GM23338 (cell line): ENCODE measurements at regions not wholly inside any gene's neighbourhood (a gene's known extent, or its start where the extent isn't known, plus 50 kb on each side); places are given as distances from the start of the nearest gene placed in this dataset.

Source experiments
- CREB1 ChIP-seq: fragments of 250-450 bp; sonication (Bioruptor Pico); IDR thresholded peaks from 2 replicates; pipeline ENCODE4 v1.5.0; 2020; ENCODE audit warnings: low read depth, mild to moderate bottlenecking, moderate library complexity
- CTCF ChIP-seq, 2 experiments: fragments of 200-600 bp in 1 of 2; sonication (generic) in 1 of 2; conservative IDR thresholded peaks; 2 replicates each; pipeline versions ENCODE4 v1.5.1 to v1.6.1; 2016 to 2017; ENCODE audit warnings: antibody characterized with exemption in 2 of 2, low read depth in 2 of 2, mild to moderate bottlenecking in 2 of 2, moderate library complexity in 1 of 2
- EZH2 ChIP-seq: fragments of 200-600 bp; sonication (generic); IDR thresholded peaks from one replicate; pipeline ENCODE4 v1.8.0; 2017; ENCODE audit warnings: antibody characterized with exemption, mild to moderate bottlenecking, low read depth; ENCODE audit not compliant: unreplicated experiment
- EZH2phosphoT487 ChIP-seq: fragments of 200-600 bp; sonication (generic); IDR thresholded peaks from one replicate; pipeline ENCODE4 v1.8.1; 2018; ENCODE audit warnings: antibody characterized with exemption; ENCODE audit not compliant: unreplicated experiment
- JUNB ChIP-seq: IDR thresholded peaks from one replicate; pipeline ENCODE4 v1.6.1; 2016; ENCODE audit warnings: antibody characterized with exemption; ENCODE audit not compliant: unreplicated experiment
- POLR2AphosphoS5 ChIP-seq: IDR thresholded peaks from 2 replicates; pipeline ENCODE4 v1.6.1; 2016; ENCODE audit warnings: antibody characterized with exemption, low read depth
- REST ChIP-seq: IDR thresholded peaks from one replicate; pipeline ENCODE4 v1.6.1; 2018; ENCODE audit warnings: antibody characterized with exemption; ENCODE audit not compliant: unreplicated experiment
- ZNF331 ChIP-seq: fragments of 250-450 bp; sonication (Bioruptor Pico); IDR thresholded peaks from 2 replicates; pipeline ENCODE4 v1.5.0; 2020; ENCODE audit warnings: low read depth, mild to moderate bottlenecking, moderate library complexity

DNA sequence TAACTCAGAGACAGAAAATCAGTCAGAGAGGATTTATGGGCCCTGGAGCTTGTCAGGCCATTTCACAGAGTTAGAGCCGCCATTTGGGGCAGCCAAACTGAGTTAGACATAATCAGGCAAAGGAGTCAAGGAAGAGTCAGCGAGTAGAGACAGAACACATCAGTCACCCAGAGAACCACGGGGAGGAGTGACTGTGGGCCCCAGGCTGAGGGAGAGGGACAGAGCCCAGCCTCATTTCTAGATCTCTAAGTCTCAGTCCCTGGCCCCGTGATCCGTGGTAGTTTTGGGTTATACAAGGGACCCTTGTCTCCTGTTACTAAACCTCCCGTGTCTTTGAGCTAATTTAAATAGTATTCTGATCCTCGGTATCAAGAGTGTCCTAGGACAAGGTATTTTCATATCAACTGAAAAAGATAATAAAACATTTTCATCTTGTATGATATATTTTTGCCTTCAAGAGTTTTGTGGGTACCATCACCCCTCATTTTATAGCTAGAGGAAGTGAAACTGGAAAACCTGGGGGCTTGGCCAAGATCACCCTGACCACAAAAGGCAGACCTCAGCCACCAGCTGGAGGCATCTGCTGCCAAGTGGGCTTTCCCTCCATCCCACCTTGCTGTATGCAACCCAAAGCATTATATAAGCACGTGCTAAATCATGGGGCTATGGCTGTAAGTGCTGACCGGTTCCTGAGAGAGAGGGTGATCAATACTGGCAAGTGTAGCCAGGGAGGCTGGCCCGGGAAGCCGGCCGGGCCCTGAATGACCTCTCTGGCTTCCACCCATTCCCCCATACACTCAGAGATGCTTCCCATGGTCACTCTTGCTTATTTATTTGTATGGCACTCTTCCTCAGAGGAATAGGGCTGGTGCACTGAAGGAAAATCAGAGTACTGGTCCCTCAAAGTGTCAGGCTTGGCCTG is 204.1 kb downstream of the BCOR start:
- TF ChIP-seq REST (no peak), CTCF (conservative IDR thresholded peaks at IDR 0.05; ENCODE audit: low read depth in 2 of 2) (no peak), EZH2 (no peak), EZH2phosphoT487 (no peak), POLR2AphosphoS5 (no peak), CREB1 (no peak), ZNF331 (CRISPR knock-in tag) (no peak), JUNB (no peak)
